ENCODE measurements at regions not wholly inside any gene's neighbourhood (a gene's known extent, or its start where the extent isn't known, plus 50 kb on each side); places are given as distances from the start of the nearest gene placed in this dataset.

GRCh38 chr5:89441965-89442364 lies 559.0 kb upstream of the MEF2C start:
- no peak for TF ChIP-seq EZH2 (IDR thresholded peaks at IDR 0.05; ENCODE audit: insufficient read depth, poor library complexity, severe bottlenecking)
- no peak for TF ChIP-seq EZH2phosphoT487 (IDR thresholded peaks at IDR 0.05; ENCODE audit: insufficient read depth, low read depth)
